GM12878 (cell line): ENCODE measurements at regions not wholly inside any gene's neighbourhood (a gene's known extent, or its start where the extent isn't known, plus 50 kb on each side); places are given as distances from the start of the nearest gene placed in this dataset.

Source experiments
- ATAC-seq: fragments of 200-7000 bp; cut with Tn5 transposase; 3 replicates; pipeline ENCODE4 v1.9.1; 2020; ENCODE audit warnings: mild to moderate bottlenecking, moderate library complexity
- BruUV-seq: library from RNA; stranded (reverse); fragments of 400-500 nt; replicated peaks from 2 replicates; lab custom pipeline; 2021; lab: Mats Ljungman, UMichigan
- CTCF ChIA-PET: fragments of 300-600 bp; sonication (Branson Sonifier 250); formaldehyde crosslinking; extraction: SDS; loops from one replicate; lab custom pipeline; 2021; ENCODE audit warnings: inconsistent platforms; lab: Yijun Ruan, JAX
- POLR2A ChIA-PET: fragments of 350-600 bp; formaldehyde crosslinking; extraction: SDS; loops from one replicate; lab custom pipeline; 2021; ENCODE audit warnings: inconsistent platforms; lab: Charles Lee
- RAD21 ChIA-PET: fragments of 300-600 bp; sonication (Branson Sonifier 250); formaldehyde crosslinking; loops from one replicate; lab custom pipeline; 2023; ENCODE audit warnings: antibody characterized with exemption; ENCODE audit not compliant: unreplicated experiment; lab: Charles Lee
- SMC1A ChIA-PET: fragments of 300-600 bp; sonication (Branson Sonifier 250); formaldehyde crosslinking; loops from one replicate; lab custom pipeline; 2023; ENCODE audit not compliant: unreplicated experiment, uncharacterized antibody; lab: Charles Lee
- DNase-seq: peaks from one replicate; pipeline ENCODE4 v3.0.0-alpha.2; 2011; ENCODE audit warnings: low read depth, low spot score
- FAIRE-seq: peaks from 3 replicates; lab custom pipeline; 2011; peaks lifted over from hg19 to GRCh38; lab: Jason Lieb, UNC
- H2AFZ ChIP-seq: 2 replicates; pipeline ENCODE4 v1.6.0; 2011; ENCODE audit warnings: low read depth, low read length, control low read depth; ENCODE audit not compliant: control insufficient read depth
- H3K27ac ChIP-seq: 2 replicates; pipeline ENCODE4 v1.5.1; 2011; ENCODE audit warnings: control low read depth; ENCODE audit not compliant: control insufficient read depth, insufficient read depth
- H3K27me3 ChIP-seq, 2 experiments: replicated peaks in 1 of 2; 2 replicates each; pipeline versions ENCODE4 v1.6.0 to v1.6.1; 2011; ENCODE audit warnings: low read length in 1 of 2; ENCODE audit not compliant: control insufficient read depth in 2 of 2, insufficient read depth in 2 of 2
- H3K36me3 ChIP-seq, 2 experiments: 2 replicates each; pipeline ENCODE4 v1.5.1; 2011; ENCODE audit warnings: low read length in 1 of 2; ENCODE audit not compliant: control insufficient read depth in 2 of 2, insufficient read depth in 2 of 2
- H3K4me1 ChIP-seq: 2 replicates; pipeline ENCODE4 v1.6.1; 2011; ENCODE audit warnings: mild to moderate bottlenecking, low read length, moderate library complexity, mixed read lengths; ENCODE audit not compliant: control insufficient read depth, insufficient read depth
- H3K4me2 ChIP-seq: 2 replicates; pipeline ENCODE4 v1.6.0; 2011; ENCODE audit warnings: control low read depth; ENCODE audit not compliant: control insufficient read depth, insufficient read depth
- H3K4me3 ChIP-seq: fragments of 200-600 bp; sonication (generic); 2 replicates; pipeline ENCODE4 v1.5.1; 2016
- H3K79me2 ChIP-seq: 2 replicates; pipeline ENCODE4 v1.6.0; 2011; ENCODE audit warnings: low read length; ENCODE audit not compliant: control insufficient read depth, insufficient read depth
- H3K9ac ChIP-seq: 2 replicates; pipeline ENCODE4 v1.8.0; 2011; ENCODE audit warnings: low read length, control low read depth, mixed read lengths; ENCODE audit not compliant: control insufficient read depth, insufficient read depth
- H3K9me3 ChIP-seq: replicated peaks from 3 replicates; pipeline ENCODE4 v1.5.1; 2011; ENCODE audit warnings: mild to moderate bottlenecking, low read length; ENCODE audit not compliant: control insufficient read depth, insufficient read depth
- H4K20me1 ChIP-seq: 2 replicates; pipeline ENCODE4 v1.6.0; 2011; ENCODE audit not compliant: control insufficient read depth, insufficient read depth
- BHLHE40 ChIP-seq, 2 experiments: fragments of 450-650 bp in 1 of 2; IDR thresholded peaks; 2 replicates each; pipeline ENCODE4 v1.6.1; 2011 to 2017; ENCODE audit warnings: low read depth in 2 of 2, borderline replicate concordance in 1 of 2, improper control_type of control experiment in 1 of 2, low read length in 1 of 2, mild to moderate bottlenecking in 1 of 2
- CHD2 ChIP-seq: IDR thresholded peaks from 2 replicates; pipeline ENCODE4 v1.6.1; 2011; ENCODE audit warnings: low read depth, low read length, improper control_type of control experiment, borderline replicate concordance
- DPF2 ChIP-seq: fragments of 450-650 bp; IDR thresholded peaks from 2 replicates; pipeline ENCODE4 v1.6.1; 2017; ENCODE audit warnings: mild to moderate bottlenecking
- FOXM1 ChIP-seq: IDR thresholded peaks from 2 replicates; pipeline ENCODE4 v1.6.1; 2012; ENCODE audit warnings: low read depth, mild to moderate bottlenecking, inconsistent platforms, low read length, moderate library complexity
- KAT2A ChIP-seq: conservative IDR thresholded peaks from 2 replicates; pipeline ENCODE4 v1.6.1; 2011; ENCODE audit warnings: low read depth, low read length; ENCODE audit not compliant: control insufficient read depth
- NFIC ChIP-seq: IDR thresholded peaks from 2 replicates; pipeline ENCODE4 v1.6.1; 2012; ENCODE audit warnings: low read depth, mild to moderate bottlenecking, inconsistent platforms, low read length, moderate library complexity
- NR2C1 ChIP-seq: fragments of 450-650 bp; IDR thresholded peaks from 2 replicates; pipeline ENCODE4 v1.6.1; 2017; ENCODE audit warnings: antibody characterized with exemption, mild to moderate bottlenecking, moderate library complexity
- PAX5 ChIP-seq: IDR thresholded peaks from 2 replicates; pipeline ENCODE4 v1.6.1; 2011; ENCODE audit warnings: low read depth, low read length, borderline replicate concordance
- POU2F2 ChIP-seq: IDR thresholded peaks from 3 replicates; pipeline ENCODE4 v1.6.1; 2011; ENCODE audit warnings: low read depth, mild to moderate bottlenecking, low read length, borderline replicate concordance
- RB1 ChIP-seq: fragments of 450-650 bp; formaldehyde crosslinking; IDR thresholded peaks from 2 replicates; pipeline ENCODE4 v1.6.1; 2017; ENCODE audit warnings: mild to moderate bottlenecking, borderline replicate concordance
- SRF ChIP-seq, 2 experiments: IDR thresholded peaks; 2 replicates each; pipeline ENCODE4 v1.6.1; 2011; ENCODE audit warnings: low read depth in 2 of 2, low read length in 2 of 2, mild to moderate bottlenecking in 1 of 2, moderate library complexity in 1 of 2
- YY1 ChIP-seq: IDR thresholded peaks from 2 replicates; pipeline ENCODE4 v1.6.1; 2011; ENCODE audit warnings: low read depth, mild to moderate bottlenecking, low read length
- WGBS: methylation state at CpG from one replicate; pipeline ENCODE4 v1.1.6; 2016; ENCODE audit warnings: low lambda C conversion rate; ENCODE audit not compliant: insufficient replicate concordance, insufficient coverage; ENCODE audit errors: missing lambda C conversion rate; 5-methylcytosine and 5-hydroxymethylcytosine counted together
- in situ Hi-C: fragments of 300-500 bp; cut with MboI; formaldehyde crosslinking; loops from 9 replicates; pipeline ENCODE4 v1.14.3; 2018; ENCODE audit warnings: mixed read lengths
- intact Hi-C: fragments of 100-400 bp; cut with micrococcal nuclease; formaldehyde crosslinking; loops from one replicate; pipeline ENCODE4 v1.14.2; 2022; ENCODE audit not compliant: unreplicated experiment
- TF ChIP-seq, protein P1 (sequence below): IDR thresholded peaks from 2 replicates; pipeline ENCODE4 v1.6.1; 2012; ENCODE audit warnings: low read length, inconsistent platforms
- TF ChIP-seq, protein P2 (sequence below), 3 experiments: IDR thresholded peaks in 2 of 3; conservative IDR thresholded peaks in 1 of 3; 2 replicates each; pipeline ENCODE4 v1.5.1; 2011; ENCODE audit warnings: low read depth in 3 of 3, low read length in 3 of 3, mild to moderate bottlenecking in 3 of 3, control low read depth in 2 of 3, moderate library complexity in 2 of 3, inconsistent platforms in 1 of 3, mixed read lengths in 1 of 3; ENCODE audit not compliant: control insufficient read depth in 2 of 3, insufficient read depth in 1 of 3; ENCODE audit errors: extremely low read depth in 1 of 3
- TF ChIP-seq, protein P3 (sequence below): fragments of 450-650 bp; IDR thresholded peaks from 2 replicates; pipeline ENCODE4 v1.6.1; 2014; ENCODE audit warnings: mild to moderate bottlenecking

DNA sequence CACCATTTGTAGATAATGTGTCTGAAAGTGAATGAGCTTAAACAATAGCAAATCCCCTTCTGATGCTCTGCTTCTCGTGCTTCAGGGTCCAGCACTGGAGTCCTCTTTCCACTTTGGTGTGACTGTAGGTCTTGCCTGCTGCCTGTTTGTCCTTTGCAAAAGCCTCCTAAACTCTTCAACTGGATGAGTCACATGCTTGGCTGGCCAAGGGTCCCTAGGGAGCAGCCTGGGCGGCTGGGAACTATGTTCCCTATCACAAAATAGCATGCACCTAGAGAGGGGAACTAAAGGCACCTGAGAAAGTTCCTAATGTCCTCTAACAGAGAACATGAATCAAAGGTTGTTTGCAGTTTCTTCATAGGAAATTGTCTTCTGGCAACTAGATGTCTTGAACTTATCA, 607.2 kb upstream of the PLXNA2 start:
- no peak for FAIRE-seq
- Histone ChIP-seq H3K4me3 (no peak overlapping the region), H3K9me3 (no peaks in the 10 kb centered on the region), H3K79me2 (no peaks in the 10 kb centered on the region), H3K4me2 (no peak overlapping the region), H3K27ac (no peak overlapping the region), H2AFZ (no peak overlapping the region), H3K4me1 (peaks cover 9% of the 10 kb centered on the region), H3K27me3 (peaks cover 0 to 5% of the 10 kb centered on the region in 2 experiments; a peak in 2 of 4 replicates), H3K36me3 (no peaks in the 10 kb centered on the region), H4K20me1 (no peaks in the 10 kb centered on the region), H3K9ac (no peak overlapping the region)
- ChIA-PET CTCF (no interaction called here), POLR2A (no interaction called here), SMC1A (no interaction called here), RAD21 (no interaction called here)
- no TSS peak for BruUV-seq
- intact Hi-C loops (no loop called here), in situ Hi-C loops (no loop called here)
- TF ChIP-seq, protein P1, sequence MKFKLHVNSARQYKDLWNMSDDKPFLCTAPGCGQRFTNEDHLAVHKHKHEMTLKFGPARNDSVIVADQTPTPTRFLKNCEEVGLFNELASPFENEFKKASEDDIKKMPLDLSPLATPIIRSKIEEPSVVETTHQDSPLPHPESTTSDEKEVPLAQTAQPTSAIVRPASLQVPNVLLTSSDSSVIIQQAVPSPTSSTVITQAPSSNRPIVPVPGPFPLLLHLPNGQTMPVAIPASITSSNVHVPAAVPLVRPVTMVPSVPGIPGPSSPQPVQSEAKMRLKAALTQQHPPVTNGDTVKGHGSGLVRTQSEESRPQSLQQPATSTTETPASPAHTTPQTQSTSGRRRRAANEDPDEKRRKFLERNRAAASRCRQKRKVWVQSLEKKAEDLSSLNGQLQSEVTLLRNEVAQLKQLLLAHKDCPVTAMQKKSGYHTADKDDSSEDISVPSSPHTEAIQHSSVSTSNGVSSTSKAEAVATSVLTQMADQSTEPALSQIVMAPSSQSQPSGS = no peak
- no peak for TF ChIP-seq SRF (IDR thresholded peaks at IDR 0.05; ENCODE audit: low read depth in 2 of 2, low read length in 2 of 2)
- TF ChIP-seq, protein P2, sequence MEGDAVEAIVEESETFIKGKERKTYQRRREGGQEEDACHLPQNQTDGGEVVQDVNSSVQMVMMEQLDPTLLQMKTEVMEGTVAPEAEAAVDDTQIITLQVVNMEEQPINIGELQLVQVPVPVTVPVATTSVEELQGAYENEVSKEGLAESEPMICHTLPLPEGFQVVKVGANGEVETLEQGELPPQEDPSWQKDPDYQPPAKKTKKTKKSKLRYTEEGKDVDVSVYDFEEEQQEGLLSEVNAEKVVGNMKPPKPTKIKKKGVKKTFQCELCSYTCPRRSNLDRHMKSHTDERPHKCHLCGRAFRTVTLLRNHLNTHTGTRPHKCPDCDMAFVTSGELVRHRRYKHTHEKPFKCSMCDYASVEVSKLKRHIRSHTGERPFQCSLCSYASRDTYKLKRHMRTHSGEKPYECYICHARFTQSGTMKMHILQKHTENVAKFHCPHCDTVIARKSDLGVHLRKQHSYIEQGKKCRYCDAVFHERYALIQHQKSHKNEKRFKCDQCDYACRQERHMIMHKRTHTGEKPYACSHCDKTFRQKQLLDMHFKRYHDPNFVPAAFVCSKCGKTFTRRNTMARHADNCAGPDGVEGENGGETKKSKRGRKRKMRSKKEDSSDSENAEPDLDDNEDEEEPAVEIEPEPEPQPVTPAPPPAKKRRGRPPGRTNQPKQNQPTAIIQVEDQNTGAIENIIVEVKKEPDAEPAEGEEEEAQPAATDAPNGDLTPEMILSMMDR (IDR thresholded peaks at IDR 0.05 in 2 of 3, conservative IDR thresholded peaks at IDR 0.05 in 1 of 3; ENCODE audit: control insufficient read depth in 2 of 3, extremely low read depth in 1 of 3, insufficient read depth in 1 of 3, low read depth in 3 of 3, low read length in 3 of 3) = no peak
- no peak for ATAC-seq
- 0% methylated on average over 2 of the region's 2 CpGs for WGBS
- no peak for DNase-seq

DNA sequence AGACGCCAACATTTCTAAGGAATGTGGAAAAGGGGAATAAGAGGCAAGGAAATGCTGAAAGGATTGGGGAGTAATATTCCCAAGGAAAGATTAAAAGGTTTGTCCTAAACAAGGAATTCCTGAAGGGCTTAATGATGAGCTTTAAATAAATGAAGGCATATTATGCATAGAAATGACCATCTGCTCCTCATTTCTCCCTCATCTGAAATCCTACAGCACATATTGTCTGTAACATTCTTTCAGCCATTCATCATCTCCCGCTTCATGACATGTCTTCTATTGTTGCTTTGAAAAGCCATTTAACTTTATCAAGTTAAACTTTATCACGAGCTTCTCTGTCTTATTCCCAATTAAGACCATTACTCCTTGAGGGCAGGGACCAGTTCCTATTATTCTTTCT, 608.7 kb upstream of the PLXNA2 start:
- Histone ChIP-seq H3K9ac (no peak overlapping the region), H2AFZ (no peak overlapping the region), H3K9me3 (no peaks in the 10 kb centered on the region), H3K36me3 (no peaks in the 10 kb centered on the region), H3K4me1 (peaks cover 9% of the 10 kb centered on the region), H3K27ac (no peak overlapping the region), H3K79me2 (no peaks in the 10 kb centered on the region), H3K4me3 (no peak overlapping the region), H3K4me2 (no peak overlapping the region), H3K27me3 (peaks cover 0 to 5% of the 10 kb centered on the region in 2 experiments; a peak in 2 of 4 replicates), H4K20me1 (no peaks in the 10 kb centered on the region)
- FAIRE-seq = no peak
- in situ Hi-C loops = no loop called here
- ChIA-PET CTCF (no interaction called here), RAD21 (no interaction called here), SMC1A (no interaction called here), POLR2A (interaction anchor here (0.6 kb wide), 1 partner anchor 1060 kb away, joined by 3 read pairs; no protein-coding TSS in a partner anchor)
- intact Hi-C loops = no loop called here
- DNase-seq = no peak
- 58% methylated on average over 3 of the region's 3 CpGs for WGBS
- no TSS peak for BruUV-seq
- no peak for ATAC-seq
- TF ChIP-seq PAX5 = no peak
- TF ChIP-seq BHLHE40 (IDR thresholded peaks at IDR 0.05; ENCODE audit: borderline replicate concordance in 1 of 2, low read depth in 2 of 2, low read length in 1 of 2) = no peak
- no peak for TF ChIP-seq CHD2
- TF ChIP-seq NFIC = no peak
- no peak for TF ChIP-seq DPF2
- no peak for TF ChIP-seq POU2F2
- no peak for TF ChIP-seq YY1
- TF ChIP-seq FOXM1 = no peak
- TF ChIP-seq RB1 = no peak
- TF ChIP-seq, protein P3, sequence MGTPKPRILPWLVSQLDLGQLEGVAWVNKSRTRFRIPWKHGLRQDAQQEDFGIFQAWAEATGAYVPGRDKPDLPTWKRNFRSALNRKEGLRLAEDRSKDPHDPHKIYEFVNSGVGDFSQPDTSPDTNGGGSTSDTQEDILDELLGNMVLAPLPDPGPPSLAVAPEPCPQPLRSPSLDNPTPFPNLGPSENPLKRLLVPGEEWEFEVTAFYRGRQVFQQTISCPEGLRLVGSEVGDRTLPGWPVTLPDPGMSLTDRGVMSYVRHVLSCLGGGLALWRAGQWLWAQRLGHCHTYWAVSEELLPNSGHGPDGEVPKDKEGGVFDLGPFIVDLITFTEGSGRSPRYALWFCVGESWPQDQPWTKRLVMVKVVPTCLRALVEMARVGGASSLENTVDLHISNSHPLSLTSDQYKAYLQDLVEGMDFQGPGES = no peak
- no peak for TF ChIP-seq NR2C1
- no peak for TF ChIP-seq KAT2A
